Keratinocyte (primary cell): ENCODE measurements at regions not wholly inside any gene's neighbourhood (a gene's known extent, or its start where the extent isn't known, plus 50 kb on each side); places are given as distances from the start of the nearest gene placed in this dataset.
"Not testable (repeated sequence)": the region's sequence is repeated elsewhere in the genome, so short reads cannot be mapped to it uniquely, and the experiment has no call there.

Experiments used
- DNase-seq: peaks from one replicate; pipeline ENCODE4 v3.0.0-alpha.2; 2011; ENCODE audit warnings: low read depth, missing footprints, low spot score
- FAIRE-seq: peaks from 2 replicates; lab custom pipeline; 2011; peaks lifted over from hg19 to GRCh38; lab: Jason Lieb, UNC
- H2AFZ ChIP-seq: 2 replicates; pipeline ENCODE4 v1.6.0; 2012; ENCODE audit warnings: low read length, control low read depth, inconsistent platforms; ENCODE audit not compliant: control insufficient read depth
- H3K27ac ChIP-seq: 2 replicates; pipeline ENCODE4 v1.5.1; 2011; ENCODE audit warnings: low read length; ENCODE audit not compliant: control insufficient read depth, insufficient read depth
- H3K27me3 ChIP-seq: 3 replicates; pipeline ENCODE4 v1.6.0; 2011; ENCODE audit warnings: low read length; ENCODE audit not compliant: control insufficient read depth, insufficient read depth; ENCODE audit errors: extremely low read depth
- H3K36me3 ChIP-seq, 2 experiments: 2 replicates in 1 of 2; 3 replicates in 1 of 2; pipeline ENCODE4 v1.5.1; 2011; ENCODE audit warnings: low read length in 2 of 2, mild to moderate bottlenecking in 1 of 2; ENCODE audit not compliant: control insufficient read depth in 2 of 2, insufficient read depth in 2 of 2; ENCODE audit errors: extremely low read depth in 1 of 2
- H3K4me1 ChIP-seq: 3 replicates; pipeline ENCODE4 v1.5.1; 2011; ENCODE audit warnings: low read length; ENCODE audit not compliant: control insufficient read depth, insufficient read depth; ENCODE audit errors: extremely low read depth
- H3K4me2 ChIP-seq: 3 replicates; pipeline ENCODE4 v1.6.0; 2011; ENCODE audit warnings: low read depth, low read length; ENCODE audit not compliant: control insufficient read depth, insufficient read depth; ENCODE audit errors: extremely low read depth
- H3K4me3 ChIP-seq, 3 experiments: fragments of 200-600 bp in 1 of 3; sonication (generic) in 1 of 3; 2 replicates in 2 of 3; 3 replicates in 1 of 3; pipeline ENCODE4 v1.5.1; 2011 to 2016; ENCODE audit warnings: low read length in 3 of 3, mild to moderate bottlenecking in 3 of 3, control low read depth in 2 of 3, inconsistent platforms in 1 of 3, low read depth in 1 of 3, mixed read lengths in 1 of 3, mixed run types in 1 of 3, moderate library complexity in 1 of 3; ENCODE audit not compliant: control insufficient read depth in 2 of 3, insufficient read depth in 2 of 3; ENCODE audit errors: extremely low read depth in 1 of 3
- H3K79me2 ChIP-seq: 2 replicates; pipeline ENCODE4 v1.6.0; 2012; ENCODE audit warnings: low read length; ENCODE audit not compliant: control insufficient read depth, insufficient read depth
- H3K9ac ChIP-seq: 3 replicates; pipeline ENCODE4 v1.6.0; 2011; ENCODE audit warnings: low read length; ENCODE audit not compliant: control insufficient read depth, insufficient read depth; ENCODE audit errors: extremely low read depth
- H3K9me1 ChIP-seq: 3 replicates; pipeline ENCODE4 v1.6.0; 2011; ENCODE audit warnings: low read length; ENCODE audit not compliant: control insufficient read depth, insufficient read depth; ENCODE audit errors: extremely low read depth
- H3K9me3 ChIP-seq: 2 replicates; pipeline ENCODE4 v1.5.1; 2012; ENCODE audit warnings: low read depth, low read length; ENCODE audit not compliant: control insufficient read depth
- H4K20me1 ChIP-seq: 3 replicates; pipeline ENCODE4 v1.6.0; 2011; ENCODE audit warnings: low read length; ENCODE audit not compliant: control insufficient read depth, insufficient read depth; ENCODE audit errors: extremely low read depth
- CTCF ChIP-seq, 3 experiments: IDR thresholded peaks in 1 of 3; conservative IDR thresholded peaks in 1 of 3; optimal IDR thresholded peaks in 1 of 3; 2 replicates in 2 of 3; 3 replicates in 1 of 3; pipeline versions ENCODE3 to v1.5.1; 2011; ENCODE audit warnings: low read length in 3 of 3, mild to moderate bottlenecking in 3 of 3, moderate library complexity in 2 of 3, control low read depth in 1 of 3, inconsistent platforms in 1 of 3; ENCODE audit not compliant: insufficient read depth in 2 of 3; ENCODE audit errors: extremely low read depth in 1 of 3
- EZH2 ChIP-seq: IDR thresholded peaks from one replicate; pipeline ENCODE4 v1.6.1; 2012; ENCODE audit warnings: inconsistent platforms, mild to moderate bottlenecking, low read length, moderate library complexity
- dilution Hi-C: fragments of 300-500 bp; cut with MboI; formaldehyde crosslinking; loops from one replicate; pipeline ENCODE4 v1.7.0; 2020; ENCODE audit warnings: low sequenced_read_pairs; ENCODE audit not compliant: extremely low pct_ligation_motif_present

- H3K79me2 ChIP-seq = no peaks in the 10 kb centered on the region
- H3K36me3 ChIP-seq = no peaks in the 10 kb centered on the region
- H3K4me1 ChIP-seq = peaks cover 13% of the 10 kb centered on the region
- no peak for FAIRE-seq
- no peaks in the 10 kb centered on the region for H3K27me3 ChIP-seq
- H3K9ac ChIP-seq = no peak overlapping the region
- no peak overlapping the region for H2AFZ ChIP-seq
- no peaks in the 10 kb centered on the region for H3K9me1 ChIP-seq
- peak; percentile 41 for DNase-seq
- TF ChIP-seq EZH2 = no peak
- no peak for TF ChIP-seq CTCF (optimal IDR thresholded peaks at IDR 0.05 in 1 of 3, IDR thresholded peaks at IDR 0.05 in 1 of 3, conservative IDR thresholded peaks at IDR 0.05 in 1 of 3; ENCODE audit: extremely low read depth in 1 of 3, insufficient read depth in 2 of 3, low read length in 3 of 3)
- dilution Hi-C loops = no loop called here
- no peak overlapping the region for H3K27ac ChIP-seq
- H3K4me3 ChIP-seq = no peak overlapping the region
- H3K9me3 ChIP-seq = no peaks in the 10 kb centered on the region
- H3K4me2 ChIP-seq = no peak overlapping the region
- no peaks in the 10 kb centered on the region for H4K20me1 ChIP-seq
These were observed 211.4 kb downstream of the PTPRC start for GRCh38 chr1:198850196-198850595.

GRCh38 chr1:198850966-198851365, 212.1 kb downstream of the PTPRC start:
- FAIRE-seq, dilution Hi-C loops, H3K9me1 ChIP-seq, H3K9me3 ChIP-seq, H3K36me3 ChIP-seq, DNase-seq, H2AFZ ChIP-seq, H3K9ac ChIP-seq, H3K27me3 ChIP-seq, H3K4me3 ChIP-seq, H3K79me2 ChIP-seq, H4K20me1 ChIP-seq: not testable (repeated sequence)
- Histone ChIP-seq H3K4me2 (peak overlapping the region; percentile 27), H3K4me1 (peaks cover 13% of the 10 kb centered on the region), H3K27ac (peak overlapping the region; percentile 8)

GRCh38 chr1:198856601-198857000, 217.8 kb downstream of the PTPRC start:
- no peak overlapping the region for H3K27ac ChIP-seq
- DNase-seq = no peak
- TF ChIP-seq EZH2 (no peak), CTCF (optimal IDR thresholded peaks at IDR 0.05 in 1 of 3, IDR thresholded peaks at IDR 0.05 in 1 of 3, conservative IDR thresholded peaks at IDR 0.05 in 1 of 3; ENCODE audit: extremely low read depth in 1 of 3, insufficient read depth in 2 of 3, low read length in 3 of 3) (no peak)
- H4K20me1 ChIP-seq = no peaks in the 10 kb centered on the region
- H3K9me3 ChIP-seq = no peaks in the 10 kb centered on the region
- no peaks in the 10 kb centered on the region for H3K27me3 ChIP-seq
- dilution Hi-C loops = no loop called here
- H3K36me3 ChIP-seq = peaks cover 2 to 5% of the 10 kb centered on the region in 2 experiments
- no peak overlapping the region for H2AFZ ChIP-seq
- no peak overlapping the region for H3K4me3 ChIP-seq
- no peaks in the 10 kb centered on the region for H3K79me2 ChIP-seq
- no peak overlapping the region for H3K9ac ChIP-seq
- H3K4me2 ChIP-seq = no peak overlapping the region
- H3K9me1 ChIP-seq = no peaks in the 10 kb centered on the region
- H3K4me1 ChIP-seq = no peaks in the 10 kb centered on the region
- peak; percentile 17 for FAIRE-seq
